ENCODE measurements at regions not wholly inside any gene's neighbourhood (a gene's known extent, or its start where the extent isn't known, plus 50 kb on each side); places are given as distances from the start of the nearest gene placed in this dataset.

DNA sequence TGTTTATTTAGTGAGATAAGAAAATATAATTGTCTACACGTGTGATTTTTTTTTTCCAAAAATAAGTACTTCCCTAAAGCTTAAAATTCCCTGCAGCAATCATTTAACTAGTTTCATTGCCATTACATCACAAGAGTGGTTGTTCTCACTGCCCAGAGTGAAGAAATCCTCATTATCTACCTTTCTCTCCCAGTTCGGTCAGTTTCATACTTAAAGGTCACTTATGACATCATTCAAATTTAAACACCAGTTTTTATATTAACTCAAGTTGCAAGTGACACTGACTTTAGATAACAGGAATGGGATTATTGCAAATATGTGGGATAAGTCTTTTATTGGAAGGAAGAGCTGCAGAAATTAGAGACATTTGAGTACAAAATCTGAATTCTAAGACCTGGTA, 1699.8 kb upstream of the IGFBP7 start:
- peaks cover 35% of the 10 kb centered on the region for H3K4me1 ChIP-seq (ENCODE audit: insufficient read depth, low read length)
- H3K4me2 ChIP-seq (ENCODE audit: low read length): no peak overlapping the region
- BruUV-seq (replicated peaks): no TSS peak
- no peaks in the 10 kb centered on the region for H3K27me3 ChIP-seq (ENCODE audit: low read length)
- H3K4me3 ChIP-seq (ENCODE audit: low read length): no peak overlapping the region
- TF ChIP-seq EZH2 (IDR thresholded peaks at IDR 0.05; ENCODE audit: low read length, unreplicated experiment): no peak
- TF ChIP-seq EZH2phosphoT487 (IDR thresholded peaks at IDR 0.05; ENCODE audit: borderline replicate concordance, low read length): no peak
- TF ChIP-seq, protein P1, sequence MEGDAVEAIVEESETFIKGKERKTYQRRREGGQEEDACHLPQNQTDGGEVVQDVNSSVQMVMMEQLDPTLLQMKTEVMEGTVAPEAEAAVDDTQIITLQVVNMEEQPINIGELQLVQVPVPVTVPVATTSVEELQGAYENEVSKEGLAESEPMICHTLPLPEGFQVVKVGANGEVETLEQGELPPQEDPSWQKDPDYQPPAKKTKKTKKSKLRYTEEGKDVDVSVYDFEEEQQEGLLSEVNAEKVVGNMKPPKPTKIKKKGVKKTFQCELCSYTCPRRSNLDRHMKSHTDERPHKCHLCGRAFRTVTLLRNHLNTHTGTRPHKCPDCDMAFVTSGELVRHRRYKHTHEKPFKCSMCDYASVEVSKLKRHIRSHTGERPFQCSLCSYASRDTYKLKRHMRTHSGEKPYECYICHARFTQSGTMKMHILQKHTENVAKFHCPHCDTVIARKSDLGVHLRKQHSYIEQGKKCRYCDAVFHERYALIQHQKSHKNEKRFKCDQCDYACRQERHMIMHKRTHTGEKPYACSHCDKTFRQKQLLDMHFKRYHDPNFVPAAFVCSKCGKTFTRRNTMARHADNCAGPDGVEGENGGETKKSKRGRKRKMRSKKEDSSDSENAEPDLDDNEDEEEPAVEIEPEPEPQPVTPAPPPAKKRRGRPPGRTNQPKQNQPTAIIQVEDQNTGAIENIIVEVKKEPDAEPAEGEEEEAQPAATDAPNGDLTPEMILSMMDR (conservative IDR thresholded peaks at IDR 0.05; ENCODE audit: low read depth, low read length): no peak
- CTCF ChIA-PET: no interaction called here
- no peaks in the 10 kb centered on the region for H4K20me1 ChIP-seq (ENCODE audit: low read length)
- POLR2A ChIA-PET (ENCODE audit: unreplicated experiment): no interaction called here
- peak overlapping the region; percentile 95 for H3K27ac ChIP-seq (ENCODE audit: low read length)
- no peaks in the 10 kb centered on the region for H3K9me3 ChIP-seq (ENCODE audit: low read length)
- ATAC-seq (no peak), DNase-seq (no peak)
- intact Hi-C loops (cut with micrococcal nuclease): loop anchor here (2.0 to 5.0 kb wide), 2 partner anchors 27 to 48 kb away; no protein-coding TSS in a partner anchor
- H3F3A ChIP-seq (ENCODE audit: low read length, unreplicated experiment): peaks cover 10% of the 10 kb centered on the region
- H3K36me3 ChIP-seq (ENCODE audit: low read depth, low read length): no peaks in the 10 kb centered on the region
- 0 out of 2 replicates have a peak, but pooled peaks cover 4% of the 10 kb centered on the region for H3K9me2 ChIP-seq (replicated peaks; ENCODE audit: low read length)
- no peaks in the 10 kb centered on the region for H3K79me2 ChIP-seq (ENCODE audit: low read length)
- H3K9ac ChIP-seq (ENCODE audit: low read length): peak overlapping the region; percentile 34; the same call in 1 of the 2 replicates
- no peak overlapping the region for H2AFZ ChIP-seq (ENCODE audit: low read length)

GRCh38 chr4:58809366-58809765, 1699.2 kb upstream of the IGFBP7 start:
- Histone ChIP-seq H3K4me2 (ENCODE audit: low read length) (peak overlapping the region; percentile 61), H3F3A (ENCODE audit: low read length, unreplicated experiment) (peaks cover 10% of the 10 kb centered on the region), H3K36me3 (ENCODE audit: low read depth, low read length) (no peaks in the 10 kb centered on the region), H3K9me2 (replicated peaks; ENCODE audit: low read length) (no peaks in the 10 kb centered on the region), H3K79me2 (ENCODE audit: low read length) (no peaks in the 10 kb centered on the region), H3K4me1 (ENCODE audit: insufficient read depth, low read length) (peaks cover 37% of the 10 kb centered on the region), H3K9ac (ENCODE audit: low read length) (peak overlapping the region; percentile 34; the same call in 1 of the 2 replicates), H4K20me1 (ENCODE audit: low read length) (no peaks in the 10 kb centered on the region), H3K27ac (ENCODE audit: low read length) (peak overlapping the region; percentile 95), H2AFZ (ENCODE audit: low read length) (no peak overlapping the region), H3K27me3 (ENCODE audit: low read length) (no peaks in the 10 kb centered on the region), H3K4me3 (ENCODE audit: low read length) (no peak overlapping the region), H3K9me3 (ENCODE audit: low read length) (no peaks in the 10 kb centered on the region)
- BruUV-seq (replicated peaks): no TSS peak
- POLR2A ChIA-PET (ENCODE audit: unreplicated experiment): no interaction called here
- ATAC-seq (no peak), DNase-seq (peak; percentile 39)
- CTCF ChIA-PET: no interaction called here
- intact Hi-C loops (cut with micrococcal nuclease): loop anchor here (2.0 to 5.0 kb wide), 2 partner anchors 27 to 47 kb away; no protein-coding TSS in a partner anchor
- TF ChIP-seq EZH2phosphoT487 (IDR thresholded peaks at IDR 0.05; ENCODE audit: borderline replicate concordance, low read length) (no peak), EZH2 (IDR thresholded peaks at IDR 0.05; ENCODE audit: low read length, unreplicated experiment) (no peak)

DNA sequence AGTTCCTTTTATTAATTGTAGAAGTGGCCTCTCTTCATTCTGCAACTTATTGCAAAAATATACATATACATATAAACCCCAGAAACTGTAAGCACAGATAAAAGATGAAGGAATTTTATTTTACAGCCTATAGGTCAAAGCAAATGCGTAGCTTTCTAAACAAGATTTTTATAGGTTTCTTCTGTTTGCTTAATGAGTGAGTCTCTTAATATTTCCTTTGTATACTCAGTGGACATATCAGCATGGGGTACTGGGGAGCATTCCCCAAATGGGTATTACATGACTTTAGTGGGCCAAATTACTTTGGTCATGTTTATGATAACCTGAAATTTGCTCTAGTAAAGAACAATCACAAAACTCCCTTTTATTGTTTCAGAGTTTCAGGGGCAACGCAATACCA, 1698.6 kb upstream of the IGFBP7 start:
- no peaks in the 10 kb centered on the region for H3K27me3 ChIP-seq (ENCODE audit: low read length)
- no peaks in the 10 kb centered on the region for H3K79me2 ChIP-seq (ENCODE audit: low read length)
- intact Hi-C loops (cut with micrococcal nuclease): loop anchor here (1.0 to 5.0 kb wide), 3 partner anchors 28 to 47 kb away; no protein-coding TSS in a partner anchor
- H3K36me3 ChIP-seq (ENCODE audit: low read depth, low read length): no peaks in the 10 kb centered on the region
- CTCF ChIA-PET: no interaction called here
- peak overlapping the region; percentile 61 for H3K4me2 ChIP-seq (ENCODE audit: low read length)
- peak overlapping the region; percentile 69 for H3K9ac ChIP-seq (ENCODE audit: low read length)
- H3F3A ChIP-seq (ENCODE audit: low read length, unreplicated experiment): peaks cover 10% of the 10 kb centered on the region
- no peaks in the 10 kb centered on the region for H3K9me2 ChIP-seq (replicated peaks; ENCODE audit: low read length)
- H3K4me1 ChIP-seq (ENCODE audit: insufficient read depth, low read length): peaks cover 39% of the 10 kb centered on the region
- no peaks in the 10 kb centered on the region for H3K9me3 ChIP-seq (ENCODE audit: low read length)
- ATAC-seq (peak; percentile 80), DNase-seq (peak; percentile 77)
- H3K27ac ChIP-seq (ENCODE audit: low read length): peak overlapping the region; percentile 95
- TF ChIP-seq, protein P1 (conservative IDR thresholded peaks at IDR 0.05; ENCODE audit: low read depth, low read length): no peak
- TF ChIP-seq EZH2 (IDR thresholded peaks at IDR 0.05; ENCODE audit: low read length, unreplicated experiment) (no peak), EZH2phosphoT487 (IDR thresholded peaks at IDR 0.05; ENCODE audit: borderline replicate concordance, low read length) (no peak)
- no peak overlapping the region for H3K4me3 ChIP-seq (ENCODE audit: low read length)
- POLR2A ChIA-PET (ENCODE audit: unreplicated experiment): interaction anchor here (0.5 kb wide), 1 partner anchor 47 kb away, joined by 3 read pairs; no protein-coding TSS in a partner anchor
- no peak overlapping the region for H2AFZ ChIP-seq (ENCODE audit: low read length)
- no peaks in the 10 kb centered on the region for H4K20me1 ChIP-seq (ENCODE audit: low read length)
- BruUV-seq (replicated peaks): no TSS peak

Data from PC-3 (cell line).